Thyroid gland (tissue), 4 donors: ENCODE measurements at regions not wholly inside any gene's neighbourhood (a gene's known extent, or its start where the extent isn't known, plus 50 kb on each side); places are given as distances from the start of the nearest gene placed in this dataset.

ENCODE experiments used
- CTCF ChIP-seq, 6 experiments: fragments of 200-600 bp in 3 of 6; fragments of 450-650 bp in 3 of 6; sonication (generic) in 3 of 6; IDR thresholded peaks; one replicate each; pipeline ENCODE4 v1.5.1; 2016 to 2019; ENCODE audit warnings: antibody characterized with exemption in 6 of 6, mild to moderate bottlenecking in 2 of 6, inconsistent platforms in 1 of 6, moderate library complexity in 1 of 6
- POLR2A ChIP-seq, 2 donors: fragments of 450-650 bp; IDR thresholded peaks; one replicate each; pipeline ENCODE4 v1.6.1; 2017; ENCODE audit warnings: antibody characterized with exemption in 2 of 2, mild to moderate bottlenecking in 2 of 2, moderate library complexity in 1 of 2

- no peak for TF ChIP-seq CTCF (IDR thresholded peaks at IDR 0.05)
- TF ChIP-seq POLR2A (IDR thresholded peaks at IDR 0.05), result no peak
These were observed 1008.8 kb downstream of the ROBO2 start for GRCh38 chr3:78048698-78049097.
